VCaP (cell line): ENCODE measurements at regions not wholly inside any gene's neighbourhood (a gene's known extent, or its start where the extent isn't known, plus 50 kb on each side); places are given as distances from the start of the nearest gene placed in this dataset.

Experiments used
- H3K27ac ChIP-seq: fragments of 450-650 bp; 2 replicates; pipeline ENCODE4 v1.5.1; 2017
- CTCF ChIP-seq: fragments of 450-650 bp; conservative IDR thresholded peaks from 2 replicates; pipeline ENCODE4 v1.5.1; 2017; ENCODE audit warnings: mild to moderate bottlenecking, moderate library complexity

- TF ChIP-seq CTCF: no peak
- no peak overlapping the region for H3K27ac ChIP-seq
These were observed 239.1 kb upstream of the NCAM1 start for GRCh38 chr11:112722148-112722547.

DNA sequence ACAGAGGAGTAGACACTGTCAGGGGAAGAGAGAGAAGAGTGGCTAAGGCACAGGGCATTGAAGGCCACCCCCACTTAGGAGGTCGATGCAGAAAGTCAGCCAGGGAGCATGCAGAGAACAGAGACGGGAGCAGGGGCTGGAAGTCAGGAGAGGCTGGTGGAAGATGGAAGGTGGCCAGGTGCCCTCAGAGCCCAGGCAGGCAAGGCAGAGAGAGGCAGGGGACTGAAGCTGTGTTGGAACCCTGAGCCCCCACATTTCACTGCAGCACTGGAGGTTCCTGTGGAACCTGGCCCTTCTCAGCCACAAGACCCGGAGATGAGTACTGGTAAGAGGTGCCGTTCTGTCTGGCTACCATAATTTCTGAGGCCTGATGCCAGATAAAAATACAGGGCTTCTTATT, 238.3 kb upstream of the NCAM1 start:
- no peak for TF ChIP-seq CTCF
- H3K27ac ChIP-seq: no peak overlapping the region

- H3K27ac ChIP-seq: no peak overlapping the region
- TF ChIP-seq CTCF: no peak
These were observed 237.3 kb upstream of the NCAM1 start for GRCh38 chr11:112723676-112724495.

DNA sequence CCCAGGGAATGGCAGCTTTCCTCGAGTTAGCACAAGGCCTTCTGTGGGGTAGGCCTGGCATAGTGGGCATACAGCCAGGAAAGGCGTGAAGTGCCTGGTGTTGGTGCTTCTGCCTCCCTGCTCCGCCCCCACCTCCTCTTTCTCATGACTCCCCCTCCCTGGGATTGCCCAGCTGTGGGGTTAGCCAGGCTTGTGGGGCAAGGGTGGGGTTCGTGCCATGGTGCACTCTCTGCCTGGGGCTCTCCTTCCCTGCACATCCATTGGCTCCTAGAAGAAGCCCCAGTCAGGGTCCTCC, 236.8 kb upstream of the NCAM1 start:
- H3K27ac ChIP-seq: no peak overlapping the region
- no peak for TF ChIP-seq CTCF

DNA sequence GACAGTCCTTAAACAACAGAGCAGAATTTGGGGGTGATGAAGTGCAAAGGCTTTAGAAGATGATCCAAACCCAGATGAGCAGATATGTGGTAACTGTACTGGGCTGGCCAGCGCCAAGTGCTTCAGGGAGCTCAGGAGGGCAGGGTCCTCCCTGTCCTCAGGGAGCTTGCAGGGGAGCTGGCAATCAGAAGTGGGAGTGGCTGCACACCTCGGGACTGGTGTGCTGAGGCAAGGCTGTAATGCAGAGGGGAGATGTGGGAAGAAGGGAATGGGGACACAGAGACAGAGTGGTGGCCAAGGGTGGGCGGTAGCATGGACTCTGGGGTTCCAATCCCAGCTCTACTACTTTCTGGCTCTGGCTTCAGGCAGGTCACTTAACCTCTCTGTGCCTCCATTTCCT, 235.6 kb upstream of the NCAM1 start:
- TF ChIP-seq CTCF: no peak
- no peak overlapping the region for H3K27ac ChIP-seq

DNA sequence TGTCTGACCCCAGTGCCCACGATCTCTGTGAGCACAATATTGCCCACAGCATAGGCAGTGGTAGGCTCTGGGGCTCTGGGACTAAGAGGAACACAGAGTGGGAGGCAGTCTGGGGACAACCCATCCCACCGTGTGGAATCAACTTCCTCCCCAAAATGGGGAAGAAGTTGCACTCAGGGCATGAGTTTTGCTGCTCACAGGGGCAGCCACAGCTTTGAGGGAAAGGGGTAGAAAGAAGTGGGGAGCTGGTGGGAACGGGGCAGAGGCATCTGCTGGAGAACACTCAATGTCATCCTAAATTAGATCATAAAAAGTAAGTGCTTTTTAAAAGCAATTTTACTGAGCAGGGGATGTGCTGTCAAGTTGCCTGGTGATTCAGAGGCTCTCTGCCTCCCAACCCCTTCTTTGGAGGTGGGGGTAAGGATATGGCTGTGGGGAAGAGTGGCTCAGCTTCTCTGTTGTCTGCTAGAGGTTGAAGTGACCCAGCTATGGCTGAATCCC, 233.8 kb upstream of the NCAM1 start:
- H3K27ac ChIP-seq: no peak overlapping the region
- no peak for TF ChIP-seq CTCF

- no peak overlapping the region for H3K27ac ChIP-seq
- TF ChIP-seq CTCF: no peak
These were observed 232.9 kb upstream of the NCAM1 start for GRCh38 chr11:112728288-112728687.
